ENCODE measurements at regions not wholly inside any gene's neighbourhood (a gene's known extent, or its start where the extent isn't known, plus 50 kb on each side); places are given as distances from the start of the nearest gene placed in this dataset.
"Not testable (repeated sequence)": the region's sequence is repeated elsewhere in the genome, so short reads cannot be mapped to it uniquely, and the experiment has no call there.

DNA sequence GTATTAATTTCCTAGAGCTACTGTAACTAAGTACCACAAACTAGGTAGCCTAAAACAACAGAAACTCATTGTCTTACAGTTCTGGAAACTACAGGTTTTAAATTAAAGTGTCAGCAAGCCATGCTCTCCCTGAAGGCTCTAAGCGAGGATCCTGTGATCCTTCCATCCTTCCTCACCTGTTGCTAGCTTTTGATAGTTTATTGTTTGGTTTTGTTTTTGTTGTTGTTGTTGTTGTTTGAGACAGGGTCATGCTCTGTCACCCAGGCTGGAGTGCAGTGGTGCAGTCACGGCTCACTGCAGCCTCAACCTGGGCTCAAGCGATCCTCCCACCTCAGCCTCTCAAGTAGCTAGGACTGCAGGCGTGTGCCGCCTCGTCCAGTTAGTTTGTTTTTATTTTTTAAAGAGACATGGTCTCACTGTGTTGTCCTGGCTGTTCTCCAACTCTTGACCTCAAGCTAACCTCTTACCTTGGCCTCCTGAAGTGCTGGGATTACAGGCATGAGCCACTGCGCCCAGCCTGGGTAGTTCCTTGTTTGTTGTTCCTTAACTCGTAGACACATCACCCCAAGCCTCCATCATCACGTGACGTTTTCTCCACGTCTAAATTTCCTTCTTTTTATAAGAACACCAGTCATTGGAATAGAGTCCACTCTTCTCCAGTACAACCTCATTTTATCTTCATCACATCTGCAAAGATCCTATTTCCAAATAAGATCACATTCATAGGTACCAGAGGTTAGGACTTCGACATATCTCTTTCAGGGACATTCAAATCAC is 109.1 kb downstream of the AKR1D1 start:
- TF ChIP-seq, protein P1, sequence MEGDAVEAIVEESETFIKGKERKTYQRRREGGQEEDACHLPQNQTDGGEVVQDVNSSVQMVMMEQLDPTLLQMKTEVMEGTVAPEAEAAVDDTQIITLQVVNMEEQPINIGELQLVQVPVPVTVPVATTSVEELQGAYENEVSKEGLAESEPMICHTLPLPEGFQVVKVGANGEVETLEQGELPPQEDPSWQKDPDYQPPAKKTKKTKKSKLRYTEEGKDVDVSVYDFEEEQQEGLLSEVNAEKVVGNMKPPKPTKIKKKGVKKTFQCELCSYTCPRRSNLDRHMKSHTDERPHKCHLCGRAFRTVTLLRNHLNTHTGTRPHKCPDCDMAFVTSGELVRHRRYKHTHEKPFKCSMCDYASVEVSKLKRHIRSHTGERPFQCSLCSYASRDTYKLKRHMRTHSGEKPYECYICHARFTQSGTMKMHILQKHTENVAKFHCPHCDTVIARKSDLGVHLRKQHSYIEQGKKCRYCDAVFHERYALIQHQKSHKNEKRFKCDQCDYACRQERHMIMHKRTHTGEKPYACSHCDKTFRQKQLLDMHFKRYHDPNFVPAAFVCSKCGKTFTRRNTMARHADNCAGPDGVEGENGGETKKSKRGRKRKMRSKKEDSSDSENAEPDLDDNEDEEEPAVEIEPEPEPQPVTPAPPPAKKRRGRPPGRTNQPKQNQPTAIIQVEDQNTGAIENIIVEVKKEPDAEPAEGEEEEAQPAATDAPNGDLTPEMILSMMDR (IDR thresholded peaks at IDR 0.05; ENCODE audit: low read depth, low read length), result no peak
- Histone ChIP-seq H3K36me3 (no peaks in the 10 kb centered on the region), H3K4me1 (no peaks in the 10 kb centered on the region), H3K27me3 (no peaks in the 10 kb centered on the region), H3K9me3 (no peaks in the 10 kb centered on the region), H3K4me3 (ENCODE audit: low read depth, low read length) (no peak overlapping the region)
- DNase-seq, result no peak

- H3K36me3 ChIP-seq, result no peaks in the 10 kb centered on the region
- H3K4me1 ChIP-seq, result no peaks in the 10 kb centered on the region
- no peaks in the 10 kb centered on the region for H3K27me3 ChIP-seq
- no peak for DNase-seq
- TF ChIP-seq, protein P1 (IDR thresholded peaks at IDR 0.05; ENCODE audit: low read depth, low read length), result no peak
- no peaks in the 10 kb centered on the region for H3K9me3 ChIP-seq
- H3K4me3 ChIP-seq (ENCODE audit: low read depth, low read length), result no peak overlapping the region
These were observed 110.7 kb downstream of the AKR1D1 start for GRCh38 chr7:138186951-138187351.

DNA sequence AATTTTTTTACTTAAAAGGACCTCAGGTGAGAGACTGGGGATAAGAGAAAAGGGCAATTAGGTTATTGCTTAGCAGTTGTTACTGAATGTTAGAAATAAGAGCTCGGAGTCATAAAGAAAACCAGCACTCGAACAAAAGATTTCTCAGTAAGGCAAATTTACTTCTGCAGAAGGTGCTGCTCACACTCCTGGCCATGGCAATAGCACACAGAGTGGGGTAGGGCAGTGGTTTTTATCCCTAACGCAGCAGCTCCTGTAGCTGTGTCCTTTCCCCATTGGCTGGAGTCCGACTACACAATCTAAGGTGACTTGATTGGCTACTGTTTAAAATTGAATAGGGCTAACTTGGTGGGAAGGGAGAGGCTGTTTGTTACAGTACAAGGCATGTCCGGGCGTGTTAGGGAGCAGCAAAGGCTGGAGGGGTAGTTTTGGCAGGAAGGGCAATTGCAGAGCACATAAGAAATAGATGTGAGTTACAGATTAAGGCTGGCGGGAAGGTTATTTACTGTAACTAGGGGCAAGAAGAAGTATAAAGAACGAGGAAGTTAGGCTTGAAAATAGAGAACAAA is 112.1 kb downstream of the AKR1D1 start:
- Histone ChIP-seq H3K4me1 (no peaks in the 10 kb centered on the region), H3K36me3 (no peaks in the 10 kb centered on the region), H3K9me3 (no peaks in the 10 kb centered on the region), H3K27me3 (no peaks in the 10 kb centered on the region), H3K4me3 (ENCODE audit: low read depth, low read length) (no peak overlapping the region)
- no peak for DNase-seq
- TF ChIP-seq, protein P1 (IDR thresholded peaks at IDR 0.05; ENCODE audit: low read depth, low read length), result no peak

DNA sequence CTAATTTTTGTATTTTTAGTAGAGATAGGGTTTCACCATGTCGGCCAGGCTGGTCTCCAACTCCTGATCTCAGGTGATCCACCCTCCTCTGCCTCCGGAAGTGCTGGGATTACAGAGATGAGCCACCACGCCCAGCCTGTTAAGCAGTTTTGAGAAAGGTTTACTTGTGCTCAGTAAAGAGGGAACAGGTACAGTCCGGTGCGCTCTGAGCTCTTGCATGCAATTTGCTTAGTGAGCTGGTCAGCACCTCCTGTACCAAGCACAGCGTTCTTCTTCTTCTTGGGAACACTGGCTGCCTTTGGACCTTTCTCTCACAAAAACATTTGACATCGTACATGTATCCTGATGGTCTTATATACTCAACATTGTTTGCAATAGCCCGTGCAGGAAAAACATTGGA is 118.3 kb downstream of the AKR1D1 start:
- H3K4me1 ChIP-seq, result no peaks in the 10 kb centered on the region
- H3K36me3 ChIP-seq, result no peaks in the 10 kb centered on the region
- TF ChIP-seq, protein P1 (IDR thresholded peaks at IDR 0.05; ENCODE audit: low read depth, low read length), result no peak
- H3K27me3 ChIP-seq, result no peaks in the 10 kb centered on the region
- H3K4me3 ChIP-seq (ENCODE audit: low read depth, low read length), result no peak overlapping the region
- no peaks in the 10 kb centered on the region for H3K9me3 ChIP-seq
- DNase-seq, result no peak

- TF ChIP-seq, protein P1 (IDR thresholded peaks at IDR 0.05; ENCODE audit: low read depth, low read length), result no peak
- Histone ChIP-seq H3K4me3 (ENCODE audit: low read depth, low read length) (no peak overlapping the region), H3K4me1 (no peaks in the 10 kb centered on the region), H3K27me3 (no peaks in the 10 kb centered on the region), H3K36me3 (no peaks in the 10 kb centered on the region), H3K9me3 (no peaks in the 10 kb centered on the region)
- DNase-seq, result no peak
These were observed 118.9 kb downstream of the AKR1D1 start for GRCh38 chr7:138195151-138195571.

DNA sequence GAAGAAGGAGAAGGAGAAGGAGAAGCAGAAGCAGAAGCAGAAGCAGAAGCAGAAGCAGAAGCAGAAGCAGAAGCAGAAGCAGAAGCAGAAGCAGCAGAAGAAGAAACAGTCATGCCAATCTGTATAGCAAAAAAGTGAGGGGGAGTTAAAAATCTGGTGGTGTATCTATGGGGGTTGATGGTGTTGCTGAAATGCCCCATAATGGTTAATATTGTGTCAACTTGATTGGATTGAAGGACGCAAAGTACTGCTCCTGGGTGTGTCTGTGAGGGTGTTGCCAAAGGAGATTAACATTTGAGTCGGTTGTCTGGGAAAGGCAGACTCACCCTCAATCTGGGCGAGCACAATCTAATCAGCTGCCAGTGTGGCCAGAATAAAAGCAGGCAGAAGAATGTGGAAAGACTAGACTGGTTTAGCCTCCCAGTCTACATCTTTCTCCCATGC is 120.3 kb downstream of the AKR1D1 start:
- not testable (repeated sequence) for H3K9me3 ChIP-seq; H3K36me3 ChIP-seq; H3K4me3 ChIP-seq (ENCODE audit: low read depth, low read length); H3K27me3 ChIP-seq; DNase-seq; H3K4me1 ChIP-seq
